ENCODE measurements at regions not wholly inside any gene's neighbourhood (a gene's known extent, or its start where the extent isn't known, plus 50 kb on each side); places are given as distances from the start of the nearest gene placed in this dataset.

DNA sequence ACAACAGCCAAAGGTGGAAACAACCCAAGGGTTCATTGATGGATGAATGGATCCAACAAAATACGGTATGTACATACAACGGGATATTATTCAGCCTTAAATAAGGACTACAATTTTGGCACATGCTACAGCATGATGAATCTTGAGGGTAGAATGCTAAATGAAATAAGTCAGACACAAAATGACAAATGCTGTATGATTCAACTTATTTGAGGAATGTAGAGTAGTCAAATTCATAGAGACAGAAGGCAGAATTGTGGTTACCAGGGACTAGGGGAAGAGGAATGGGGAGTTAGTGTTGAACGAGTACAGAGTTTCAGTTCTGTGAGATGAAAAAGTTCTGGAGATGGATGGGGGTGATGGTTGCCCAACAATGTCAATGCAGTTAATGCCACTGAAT lies 118.0 kb upstream of the PAXBP1 start:
- TF ChIP-seq, protein P1, sequence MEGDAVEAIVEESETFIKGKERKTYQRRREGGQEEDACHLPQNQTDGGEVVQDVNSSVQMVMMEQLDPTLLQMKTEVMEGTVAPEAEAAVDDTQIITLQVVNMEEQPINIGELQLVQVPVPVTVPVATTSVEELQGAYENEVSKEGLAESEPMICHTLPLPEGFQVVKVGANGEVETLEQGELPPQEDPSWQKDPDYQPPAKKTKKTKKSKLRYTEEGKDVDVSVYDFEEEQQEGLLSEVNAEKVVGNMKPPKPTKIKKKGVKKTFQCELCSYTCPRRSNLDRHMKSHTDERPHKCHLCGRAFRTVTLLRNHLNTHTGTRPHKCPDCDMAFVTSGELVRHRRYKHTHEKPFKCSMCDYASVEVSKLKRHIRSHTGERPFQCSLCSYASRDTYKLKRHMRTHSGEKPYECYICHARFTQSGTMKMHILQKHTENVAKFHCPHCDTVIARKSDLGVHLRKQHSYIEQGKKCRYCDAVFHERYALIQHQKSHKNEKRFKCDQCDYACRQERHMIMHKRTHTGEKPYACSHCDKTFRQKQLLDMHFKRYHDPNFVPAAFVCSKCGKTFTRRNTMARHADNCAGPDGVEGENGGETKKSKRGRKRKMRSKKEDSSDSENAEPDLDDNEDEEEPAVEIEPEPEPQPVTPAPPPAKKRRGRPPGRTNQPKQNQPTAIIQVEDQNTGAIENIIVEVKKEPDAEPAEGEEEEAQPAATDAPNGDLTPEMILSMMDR (conservative IDR thresholded peaks at IDR 0.05; ENCODE audit: low read length): no peak
- TF ChIP-seq EZH2phosphoT487 (IDR thresholded peaks at IDR 0.05; ENCODE audit: borderline replicate concordance, low read depth, low read length): no peak
